ENCODE measurements at regions not wholly inside any gene's neighbourhood (a gene's known extent, or its start where the extent isn't known, plus 50 kb on each side); places are given as distances from the start of the nearest gene placed in this dataset.

DNA sequence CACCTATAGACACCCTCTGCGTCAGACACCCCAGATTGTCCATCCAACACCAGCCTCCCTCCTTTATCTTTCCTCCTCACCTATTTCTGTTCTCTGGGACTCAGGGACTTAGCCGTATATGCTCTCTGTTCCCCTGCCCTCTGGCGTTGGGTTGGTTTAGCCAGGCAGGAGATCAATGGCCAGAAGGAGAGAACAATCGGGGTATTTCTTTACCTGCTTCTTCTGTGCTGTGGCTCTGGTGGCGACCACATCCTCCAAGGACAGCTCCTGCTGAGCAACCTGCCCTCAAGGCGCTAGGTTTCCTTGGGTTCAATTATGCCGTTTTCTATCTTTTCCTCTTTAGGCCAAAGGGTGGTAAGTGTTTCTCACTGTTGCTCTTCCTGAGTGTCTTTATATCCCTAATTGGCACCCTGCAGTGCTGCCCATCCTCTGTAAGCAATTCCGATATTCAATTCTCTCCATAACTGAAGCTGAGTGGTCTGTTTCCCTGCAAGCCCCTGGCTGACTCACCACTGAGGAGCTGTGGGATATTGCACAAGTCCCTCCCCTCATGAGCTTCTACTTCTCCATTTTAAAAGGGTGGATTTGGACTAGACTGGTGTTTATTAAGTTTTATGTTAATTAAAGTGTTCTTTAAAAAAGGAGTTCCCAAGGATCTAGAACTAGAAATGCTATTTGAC lies 63.7 kb upstream of the TMTC4 start:
- POLR2A ChIA-PET, result no interaction called here
- TF ChIP-seq, protein P1, sequence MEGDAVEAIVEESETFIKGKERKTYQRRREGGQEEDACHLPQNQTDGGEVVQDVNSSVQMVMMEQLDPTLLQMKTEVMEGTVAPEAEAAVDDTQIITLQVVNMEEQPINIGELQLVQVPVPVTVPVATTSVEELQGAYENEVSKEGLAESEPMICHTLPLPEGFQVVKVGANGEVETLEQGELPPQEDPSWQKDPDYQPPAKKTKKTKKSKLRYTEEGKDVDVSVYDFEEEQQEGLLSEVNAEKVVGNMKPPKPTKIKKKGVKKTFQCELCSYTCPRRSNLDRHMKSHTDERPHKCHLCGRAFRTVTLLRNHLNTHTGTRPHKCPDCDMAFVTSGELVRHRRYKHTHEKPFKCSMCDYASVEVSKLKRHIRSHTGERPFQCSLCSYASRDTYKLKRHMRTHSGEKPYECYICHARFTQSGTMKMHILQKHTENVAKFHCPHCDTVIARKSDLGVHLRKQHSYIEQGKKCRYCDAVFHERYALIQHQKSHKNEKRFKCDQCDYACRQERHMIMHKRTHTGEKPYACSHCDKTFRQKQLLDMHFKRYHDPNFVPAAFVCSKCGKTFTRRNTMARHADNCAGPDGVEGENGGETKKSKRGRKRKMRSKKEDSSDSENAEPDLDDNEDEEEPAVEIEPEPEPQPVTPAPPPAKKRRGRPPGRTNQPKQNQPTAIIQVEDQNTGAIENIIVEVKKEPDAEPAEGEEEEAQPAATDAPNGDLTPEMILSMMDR (IDR thresholded peaks at IDR 0.05; ENCODE audit: unreplicated experiment), result no peak
- no peaks in the 10 kb centered on the region for H3K9me3 Mint-ChIP-seq (ENCODE audit: unreplicated experiment)
- H3K36me3 Mint-ChIP-seq (ENCODE audit: insufficient read depth, unreplicated experiment), result no peaks in the 10 kb centered on the region
- no peaks in the 10 kb centered on the region for H3K4me1 Mint-ChIP-seq (ENCODE audit: insufficient read depth, unreplicated experiment)
- no peak overlapping the region for H3K27ac Mint-ChIP-seq (ENCODE audit: low read depth, unreplicated experiment)
- no peaks in the 10 kb centered on the region for H3K27me3 Mint-ChIP-seq (ENCODE audit: insufficient read depth, unreplicated experiment)
- no TSS peak for BruUV-seq (replicated peaks)
- no peak for DNase-seq (ENCODE audit: unreplicated experiment)
- intact Hi-C loops (cut with micrococcal nuclease), result loop anchor here (5.0 kb wide), 1 partner anchor 364 kb away; no protein-coding TSS in a partner anchor
- CTCF ChIA-PET, result interaction anchor here (0.5 to 1.7 kb wide), 2 partner anchors 16 to 17 kb away, joined by 4 to 5 read pairs; no protein-coding TSS in a partner anchor
- H3K4me3 Mint-ChIP-seq (ENCODE audit: unreplicated experiment), result no peak overlapping the region

DNA sequence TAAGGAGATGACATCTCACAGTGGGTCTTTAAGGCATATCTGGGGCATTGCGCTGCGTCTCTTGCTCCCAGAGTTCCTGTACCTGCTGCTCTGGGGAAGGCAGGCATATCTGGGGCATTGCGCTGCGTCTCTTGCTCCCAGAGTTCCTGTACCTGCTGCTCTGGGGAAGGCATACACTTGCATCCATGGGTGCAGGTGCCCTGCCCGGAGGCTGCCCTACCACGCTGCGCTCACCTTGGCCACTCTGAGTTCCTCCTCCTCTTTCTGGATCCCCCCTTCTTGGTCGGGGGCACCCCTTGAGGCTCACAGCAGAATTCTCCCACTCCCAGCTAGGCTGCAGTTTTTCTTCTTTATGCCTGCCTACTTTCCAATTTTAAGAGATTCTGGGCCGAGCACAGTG lies 60.9 kb upstream of the TMTC4 start:
- no peaks in the 10 kb centered on the region for H3K36me3 Mint-ChIP-seq (ENCODE audit: insufficient read depth, unreplicated experiment)
- no peaks in the 10 kb centered on the region for H3K4me1 Mint-ChIP-seq (ENCODE audit: insufficient read depth, unreplicated experiment)
- intact Hi-C loops (cut with micrococcal nuclease), result loop anchor here (5.0 kb wide), 1 partner anchor 367 kb away; no protein-coding TSS in a partner anchor
- POLR2A ChIA-PET, result no interaction called here
- H3K9me3 Mint-ChIP-seq (ENCODE audit: unreplicated experiment), result peaks cover 6% of the 10 kb centered on the region
- BruUV-seq (replicated peaks), result no TSS peak
- TF ChIP-seq, protein P1 (IDR thresholded peaks at IDR 0.05; ENCODE audit: unreplicated experiment), result no peak
- H3K27ac Mint-ChIP-seq (ENCODE audit: low read depth, unreplicated experiment), result no peak overlapping the region
- no peaks in the 10 kb centered on the region for H3K27me3 Mint-ChIP-seq (ENCODE audit: insufficient read depth, unreplicated experiment)
- CTCF ChIA-PET, result no interaction called here
- no peak overlapping the region for H3K4me3 Mint-ChIP-seq (ENCODE audit: unreplicated experiment)
- no peak for DNase-seq (ENCODE audit: unreplicated experiment)

DNA sequence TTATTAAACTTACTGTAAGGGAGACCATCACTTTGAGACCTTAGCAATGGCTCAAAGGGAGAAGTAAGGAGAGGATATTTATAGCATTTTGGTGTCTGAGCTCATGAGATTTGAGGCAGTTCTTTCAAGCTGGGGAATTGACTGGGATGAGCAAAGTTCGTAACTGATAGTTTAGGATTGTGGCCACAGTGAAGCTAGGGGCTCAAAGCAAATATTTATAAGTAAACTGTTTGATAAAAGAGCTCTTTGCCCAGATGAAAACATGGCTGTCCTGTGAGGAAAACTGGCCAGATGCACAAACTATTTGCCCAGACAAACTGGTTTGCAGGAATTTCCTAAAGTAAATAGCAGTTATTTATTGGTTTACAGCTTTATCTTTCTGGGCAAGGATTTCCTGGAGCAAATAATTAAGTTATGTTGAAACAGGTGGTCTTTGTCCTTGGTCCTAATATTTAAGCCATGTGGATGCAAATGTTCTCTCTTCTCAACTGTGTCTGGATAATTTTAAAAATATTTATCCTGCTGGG lies 59.7 kb upstream of the TMTC4 start:
- ChIA-PET POLR2A (no interaction called here), CTCF (interaction anchor here (0.6 to 4.0 kb wide), 2 partner anchors 12 to 394 kb away, joined by 3 to 28 read pairs; no protein-coding TSS in a partner anchor)
- no peak overlapping the region for H3K4me3 Mint-ChIP-seq (ENCODE audit: unreplicated experiment)
- H3K4me1 Mint-ChIP-seq (ENCODE audit: insufficient read depth, unreplicated experiment), result no peaks in the 10 kb centered on the region
- TF ChIP-seq, protein P1 (IDR thresholded peaks at IDR 0.05; ENCODE audit: unreplicated experiment), result no peak
- H3K36me3 Mint-ChIP-seq (ENCODE audit: insufficient read depth, unreplicated experiment), result no peaks in the 10 kb centered on the region
- intact Hi-C loops (cut with micrococcal nuclease), result no loop called here
- BruUV-seq (replicated peaks), result no TSS peak
- no peak overlapping the region for H3K27ac Mint-ChIP-seq (ENCODE audit: low read depth, unreplicated experiment)
- H3K9me3 Mint-ChIP-seq (ENCODE audit: unreplicated experiment), result peaks cover 6% of the 10 kb centered on the region
- no peak for DNase-seq (ENCODE audit: unreplicated experiment)
- H3K27me3 Mint-ChIP-seq (ENCODE audit: insufficient read depth, unreplicated experiment), result no peaks in the 10 kb centered on the region

DNA sequence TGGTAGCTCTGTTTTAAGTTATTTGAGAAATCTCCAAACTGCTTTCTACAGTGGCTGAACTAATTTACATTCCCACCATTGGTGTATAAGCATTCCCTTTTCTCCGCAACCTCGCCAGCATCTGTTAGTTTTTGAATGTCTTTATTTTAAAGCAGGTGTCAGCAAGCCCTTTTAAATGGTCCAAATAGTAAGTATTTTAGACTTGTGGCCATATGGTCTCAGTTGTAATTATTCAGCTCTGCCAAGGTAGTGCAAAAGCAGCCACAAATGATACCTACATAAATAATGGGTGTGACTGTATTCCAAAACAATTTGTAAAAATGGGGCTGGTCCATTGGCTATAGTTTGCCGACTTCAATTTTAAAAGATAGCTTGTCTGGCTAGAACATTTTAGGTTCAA lies 58.7 kb upstream of the TMTC4 start:
- H3K27me3 Mint-ChIP-seq (ENCODE audit: insufficient read depth, unreplicated experiment), result no peaks in the 10 kb centered on the region
- H3K9me3 Mint-ChIP-seq (ENCODE audit: unreplicated experiment), result peaks cover 6% of the 10 kb centered on the region
- ChIA-PET CTCF (interaction anchor here (4.0 kb wide), 1 partner anchor 11 kb away, joined by 28 read pairs; no protein-coding TSS in a partner anchor), POLR2A (interaction anchor here (0.7 kb wide), 1 partner anchor 1312 kb away, joined by 3 read pairs; no protein-coding TSS in a partner anchor)
- H3K36me3 Mint-ChIP-seq (ENCODE audit: insufficient read depth, unreplicated experiment), result no peaks in the 10 kb centered on the region
- intact Hi-C loops (cut with micrococcal nuclease), result no loop called here
- no peak overlapping the region for H3K27ac Mint-ChIP-seq (ENCODE audit: low read depth, unreplicated experiment)
- no TSS peak for BruUV-seq (replicated peaks)
- TF ChIP-seq, protein P1 (IDR thresholded peaks at IDR 0.05; ENCODE audit: unreplicated experiment), result no peak
- no peaks in the 10 kb centered on the region for H3K4me1 Mint-ChIP-seq (ENCODE audit: insufficient read depth, unreplicated experiment)
- no peak for DNase-seq (ENCODE audit: unreplicated experiment)
- no peak overlapping the region for H3K4me3 Mint-ChIP-seq (ENCODE audit: unreplicated experiment)
